Stimulated activated CD4-positive, alpha-beta T cell treated with anti-CD3 and anti-CD28 coated beads, Interleukin-1b, Interleukin-23, amount 100 ng/mL, for 48 hours (primary cell): ENCODE measurements at regions not wholly inside any gene's neighbourhood (a gene's known extent, or its start where the extent isn't known, plus 50 kb on each side); places are given as distances from the start of the nearest gene placed in this dataset.

Experiments used
- DNase-seq: peaks from one replicate; pipeline ENCODE4 v3.0.0-alpha.2; 2020

DNA sequence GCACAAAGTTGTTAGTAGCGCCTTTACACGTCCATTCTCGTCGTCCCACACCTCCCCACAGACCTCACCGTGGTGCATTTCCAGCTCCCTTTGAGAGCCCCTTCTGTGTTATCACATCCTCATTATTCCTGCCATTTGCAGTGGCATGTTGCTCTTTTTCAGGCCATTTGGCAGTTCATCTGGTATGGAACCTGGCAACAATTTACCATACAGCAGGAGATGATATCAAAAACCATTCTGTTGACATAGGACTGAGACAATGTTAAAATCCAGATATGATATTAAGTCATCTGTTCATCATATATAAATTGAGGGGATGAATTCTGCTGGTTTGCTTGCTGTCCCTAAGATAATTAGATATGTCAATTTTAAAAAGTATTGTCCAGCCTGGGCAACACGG is 83.0 kb downstream of the TMEM174 start:
- no peak for DNase-seq

DNA sequence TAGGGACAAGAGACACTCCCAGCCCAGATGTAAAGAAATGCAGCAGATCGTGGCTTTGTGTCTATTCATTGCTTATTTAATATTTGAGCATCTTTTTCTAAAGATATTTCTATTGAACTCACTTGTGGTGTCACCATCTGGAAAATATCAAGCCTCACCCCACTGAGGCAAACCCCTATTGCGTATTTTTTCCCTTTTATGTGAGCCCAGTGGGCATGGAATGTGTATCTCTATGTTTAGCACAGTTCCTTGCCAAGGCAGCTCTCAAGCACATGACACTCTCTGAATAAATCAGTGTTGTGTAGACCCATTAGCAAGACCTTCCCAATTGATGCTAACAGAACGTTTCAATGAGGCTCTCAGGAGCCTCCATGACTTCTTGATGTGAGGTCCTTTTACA is 81.6 kb downstream of the TMEM174 start:
- DNase-seq: no peak

DNA sequence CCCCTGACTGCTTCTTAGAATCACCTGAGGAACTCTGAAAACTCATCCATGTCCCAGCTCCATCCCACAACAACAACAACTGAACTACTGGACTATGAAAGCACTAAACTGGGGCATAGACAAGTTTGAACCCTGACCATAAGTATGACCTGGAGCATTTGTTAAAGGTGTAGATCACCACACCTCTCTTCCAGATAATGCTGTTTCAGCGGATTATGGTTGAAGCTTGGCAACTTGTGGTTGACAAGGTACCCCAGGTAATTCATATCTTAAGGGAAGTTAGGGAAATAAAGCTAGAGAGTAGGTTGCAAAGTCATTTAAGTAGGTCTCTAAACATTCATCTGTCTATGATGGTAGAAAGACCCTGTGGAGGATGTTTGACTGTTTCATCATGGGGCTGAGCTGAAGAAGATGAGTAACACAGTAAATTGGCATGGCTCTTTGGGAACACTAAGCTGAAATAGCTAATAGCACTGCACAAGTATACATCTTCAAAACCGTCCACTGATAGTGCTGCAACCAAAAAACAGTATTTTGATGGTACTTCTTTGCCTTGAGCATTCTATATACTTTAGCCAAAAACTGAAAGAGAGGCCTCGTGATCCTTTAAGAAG is 80.2 kb downstream of the TMEM174 start:
- DNase-seq: no peak

DNA sequence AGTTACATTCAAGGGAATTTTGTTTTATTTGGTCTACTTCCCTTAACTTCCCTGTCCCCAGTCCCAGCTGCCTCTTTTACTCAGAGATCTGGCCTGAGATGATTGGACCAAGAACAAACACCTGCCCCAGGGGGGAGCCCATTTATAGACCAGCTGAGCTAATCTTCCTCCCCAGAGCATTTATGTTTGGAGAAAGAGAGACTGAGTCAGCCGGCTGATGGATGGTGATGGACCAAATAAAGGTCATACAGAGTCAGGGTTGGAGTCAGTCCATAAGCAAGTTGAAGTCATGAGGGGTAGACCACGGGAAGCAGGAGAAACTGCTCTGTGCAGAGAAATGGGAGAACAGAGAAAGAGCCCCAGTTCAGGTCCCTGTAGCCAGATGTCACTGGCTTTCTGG is 77.7 kb downstream of the TMEM174 start:
- no peak for DNase-seq

DNA sequence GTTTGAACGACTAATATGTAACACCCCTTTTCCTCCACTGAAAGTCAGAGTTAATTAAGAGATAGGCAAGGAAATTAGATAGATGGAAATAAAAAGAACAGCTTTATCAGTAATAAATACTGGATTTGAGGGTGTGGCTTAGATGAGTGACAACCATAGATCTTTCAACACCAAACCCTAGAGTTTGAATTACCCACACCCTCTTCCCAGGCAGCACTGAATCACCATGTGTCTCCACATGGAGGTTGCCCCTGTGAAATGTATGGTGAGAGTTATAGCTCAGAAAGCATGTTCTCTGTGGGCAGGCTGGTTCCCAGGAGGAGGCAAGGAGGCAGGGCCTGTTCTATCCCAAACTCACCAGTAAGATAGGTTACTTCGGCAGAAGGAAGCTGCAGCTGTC is 69.7 kb downstream of the TMEM174 start:
- DNase-seq: no peak

DNA sequence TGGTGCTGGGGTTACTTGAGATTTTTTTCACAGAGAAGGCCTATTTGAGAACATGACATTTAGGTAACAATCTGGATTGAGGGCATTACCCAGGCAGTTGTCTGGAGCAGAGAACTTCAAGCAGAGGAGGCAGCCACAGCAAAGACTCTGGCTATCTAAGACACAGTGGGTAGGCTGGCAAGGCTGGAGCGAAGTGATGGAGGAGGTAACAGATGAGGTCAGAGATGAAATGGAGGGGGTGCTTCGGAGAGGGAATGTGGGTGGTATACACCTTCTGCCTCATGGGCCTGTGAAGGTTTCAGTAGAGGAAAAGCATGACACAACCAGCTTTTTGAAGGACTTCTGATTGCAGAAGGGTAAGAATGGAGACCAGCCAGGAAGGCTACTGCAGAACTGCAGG is 65.9 kb downstream of the TMEM174 start:
- DNase-seq: no peak

DNA sequence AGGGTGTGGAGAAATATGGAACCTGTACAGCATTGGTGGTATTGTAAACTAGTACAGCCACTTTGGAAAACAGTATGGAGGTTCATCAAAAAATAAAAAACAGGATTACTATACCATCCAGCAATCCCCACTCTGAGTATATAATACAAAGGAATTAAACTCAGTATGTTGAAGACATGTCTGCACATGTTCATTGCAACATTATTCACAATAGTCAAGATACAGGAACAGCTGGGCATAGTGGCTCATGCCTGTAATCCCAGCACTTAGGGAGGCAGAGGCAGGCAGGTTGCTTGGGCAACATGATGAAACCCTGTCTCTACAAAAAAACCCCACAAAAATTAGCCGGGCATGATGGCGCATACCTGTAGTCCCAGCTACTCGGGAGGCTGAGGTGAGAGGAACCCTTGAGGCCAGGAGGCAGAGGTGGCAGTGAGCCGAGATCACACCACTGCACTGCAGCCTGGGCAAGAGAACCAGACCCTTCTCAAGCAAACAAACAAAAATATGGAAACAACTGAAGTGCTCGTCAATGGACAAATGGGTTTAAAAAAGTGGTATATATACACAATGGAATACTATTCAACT is 63.6 kb downstream of the TMEM174 start:
- no peak for DNase-seq

DNA sequence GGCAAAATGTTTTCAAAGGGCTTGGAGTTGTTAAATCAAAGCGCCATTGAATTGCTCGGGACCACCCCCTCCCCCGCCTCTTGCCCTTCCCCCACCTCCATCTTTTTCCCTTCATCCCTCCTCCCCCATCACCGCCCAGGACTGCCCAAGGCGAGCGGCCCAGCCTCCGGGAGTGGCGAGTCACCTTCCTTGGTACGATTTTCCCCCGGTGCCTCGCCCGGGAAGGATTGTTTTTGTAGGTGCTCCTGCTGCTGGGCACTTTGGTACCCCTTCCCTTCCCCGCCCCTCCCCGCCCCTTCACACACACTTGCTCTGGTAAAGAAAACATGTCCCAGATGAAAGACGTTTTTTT is 61.2 kb downstream of the TMEM174 start:
- DNase-seq: no peak

DNA sequence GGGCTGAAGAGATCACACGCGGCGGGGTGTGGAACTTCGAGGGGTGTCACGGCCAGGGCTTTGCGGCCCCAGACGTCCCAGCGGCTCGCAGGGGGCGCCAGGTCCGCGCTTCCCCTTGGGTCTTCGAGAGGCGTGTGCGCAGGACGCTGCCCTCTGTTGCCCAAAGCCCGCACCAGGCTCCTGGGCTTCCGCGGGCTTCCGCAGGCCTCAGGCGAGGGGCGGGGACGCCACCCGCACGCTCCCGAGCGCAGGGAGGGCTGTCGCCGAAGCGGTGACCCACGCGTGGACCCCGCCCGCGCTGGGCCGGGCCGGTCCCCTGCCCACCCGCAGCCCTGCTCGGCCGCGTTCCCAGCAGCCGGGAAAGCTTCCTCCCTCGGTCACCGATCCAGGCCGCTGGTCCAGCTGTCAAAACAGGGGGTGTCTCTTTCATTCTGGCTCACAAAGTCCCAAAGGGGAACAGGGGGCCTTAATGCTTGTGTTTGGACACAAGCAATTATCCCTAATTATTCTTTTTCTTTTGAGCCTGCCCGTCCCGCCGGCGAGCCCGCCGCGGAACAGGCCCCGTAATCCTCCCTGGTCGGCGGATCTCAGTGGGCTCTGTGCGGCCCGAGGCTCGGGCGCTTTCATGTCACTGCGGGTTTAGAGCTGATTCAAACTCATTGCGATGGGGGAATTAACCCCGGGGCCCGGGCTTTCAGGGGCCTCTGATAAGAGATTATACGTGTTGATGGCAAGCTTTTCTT is 60.6 kb downstream of the TMEM174 start:
- DNase-seq: no peak

DNA sequence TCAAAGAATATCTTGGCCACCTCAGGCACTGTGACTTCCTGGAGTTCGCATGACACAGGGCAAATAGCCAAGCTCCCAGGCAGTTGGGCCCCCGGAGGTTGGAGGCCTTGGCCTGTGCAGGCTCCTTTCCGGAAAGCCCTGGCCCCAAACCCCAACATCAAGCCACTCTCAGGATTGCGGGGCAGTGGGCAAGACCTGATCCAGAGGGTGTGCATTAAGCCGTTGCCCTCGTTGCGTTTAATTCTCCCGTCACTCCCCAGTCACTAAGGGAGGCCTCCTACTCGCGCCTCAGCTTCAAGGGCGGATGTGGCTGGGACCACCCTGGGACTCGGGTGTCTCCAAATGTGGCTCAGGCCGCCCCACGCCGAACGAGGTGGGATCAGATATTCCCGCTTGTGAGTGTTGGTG is 60.1 kb downstream of the TMEM174 start:
- DNase-seq: no peak

DNA sequence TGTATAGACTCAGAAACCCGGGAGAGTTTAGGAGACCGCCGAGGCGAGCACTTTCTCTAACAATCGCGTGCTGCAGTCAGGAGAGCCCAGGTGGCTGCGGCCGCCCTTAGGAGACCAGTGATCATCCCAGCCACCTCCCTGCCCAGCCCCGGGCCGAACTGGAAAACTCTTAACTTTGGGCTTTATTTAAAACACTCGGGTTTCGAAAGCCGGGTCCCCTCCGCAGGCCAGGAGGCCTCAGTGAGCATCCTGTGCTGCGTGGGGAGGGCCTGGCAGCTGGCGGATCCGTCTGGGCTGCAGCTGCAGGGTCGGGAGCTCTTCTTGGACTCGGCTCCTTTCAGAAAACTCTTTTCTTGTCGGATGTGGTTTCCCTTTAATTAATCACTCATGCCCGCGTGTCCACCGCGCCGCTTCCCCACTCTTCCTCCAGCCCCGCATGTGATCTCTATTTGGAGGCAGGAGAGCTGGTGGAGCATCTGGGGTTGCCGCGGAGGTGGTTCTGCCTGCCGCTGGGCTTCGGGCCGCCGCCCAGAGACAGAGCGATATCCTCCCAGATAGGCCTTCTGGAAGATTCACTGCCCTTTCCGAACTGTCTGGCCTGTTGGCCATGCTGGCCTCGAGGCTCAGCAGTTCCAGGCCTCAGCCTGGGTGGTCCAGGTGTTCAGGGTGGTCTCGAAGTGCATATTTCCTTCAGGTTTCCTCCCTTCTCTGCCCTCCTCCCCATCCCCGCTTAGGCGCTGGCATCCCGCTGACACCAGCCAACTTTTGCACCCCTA is 59.5 kb downstream of the TMEM174 start:
- no peak for DNase-seq

DNA sequence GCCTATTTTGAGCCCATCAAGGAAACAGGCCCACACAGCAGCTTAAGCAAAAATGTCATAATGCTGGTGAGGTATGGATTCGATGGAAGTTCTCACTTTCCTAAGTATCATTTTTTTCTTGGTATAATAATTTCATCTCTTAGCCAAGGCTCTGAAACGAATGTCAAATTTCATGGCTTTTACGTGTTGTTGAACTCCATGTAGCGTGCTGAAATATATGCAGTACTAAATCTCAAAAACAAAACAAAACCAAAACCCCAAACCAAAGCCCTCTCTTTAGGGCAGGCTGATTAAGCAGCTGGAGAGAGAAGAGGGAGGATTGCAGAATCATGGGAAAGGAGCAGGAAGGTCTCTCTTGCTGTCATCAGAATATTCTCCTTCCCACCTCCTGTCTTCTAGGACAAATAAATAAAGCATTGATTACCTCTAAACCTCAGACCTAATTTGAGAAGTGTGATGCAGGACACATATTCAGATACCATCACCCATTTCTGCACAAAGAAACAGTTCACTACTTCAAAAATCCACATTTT is 58.3 kb downstream of the TMEM174 start:
- DNase-seq: no peak

DNA sequence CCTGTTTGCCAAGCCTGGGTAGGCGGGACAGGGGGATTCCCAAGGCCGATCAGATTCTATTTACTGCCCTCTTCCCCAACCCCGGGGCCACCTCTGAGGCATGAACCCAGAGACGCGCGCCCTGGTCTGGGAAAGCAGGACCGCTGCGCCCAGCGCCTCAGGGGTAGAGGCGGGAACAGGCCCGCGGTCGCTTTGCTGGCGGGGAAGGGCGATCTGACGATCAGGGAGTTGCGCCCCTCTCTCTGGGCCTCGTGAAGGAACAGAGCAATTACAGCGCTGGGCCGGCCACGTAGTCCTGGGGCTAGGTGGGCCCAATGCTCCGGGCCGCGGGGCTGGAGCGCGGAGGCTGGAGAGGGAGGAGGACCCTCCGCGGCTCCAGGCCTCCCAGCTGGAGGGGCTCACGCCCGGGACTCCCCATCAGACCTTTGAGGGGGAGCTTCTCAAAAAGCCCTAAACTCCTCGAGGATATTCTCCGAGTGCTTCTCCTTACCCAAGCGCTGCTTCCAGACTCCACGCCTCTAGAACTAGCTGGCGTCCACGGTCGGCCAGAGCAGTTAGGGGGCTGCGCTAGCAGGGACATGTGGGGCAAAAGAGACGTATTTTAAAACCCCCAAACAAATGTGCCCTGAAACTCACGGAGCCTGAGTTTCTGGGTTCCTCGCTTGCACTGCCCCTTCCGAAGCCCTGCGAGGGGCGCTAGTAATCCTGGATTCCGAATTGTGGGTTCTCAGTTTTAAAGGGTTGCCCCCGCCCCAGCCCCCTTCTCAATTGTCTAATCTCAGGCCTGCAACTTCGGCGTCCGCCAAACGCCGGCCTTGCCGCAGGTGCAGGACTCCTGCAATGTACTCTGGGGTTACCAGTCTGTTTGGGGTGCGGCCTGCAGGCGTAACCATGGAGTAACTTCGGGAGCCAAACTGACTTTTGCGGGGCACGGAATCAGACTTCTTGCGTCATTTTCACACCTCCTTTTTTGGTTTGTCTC is 57.6 kb downstream of the TMEM174 start:
- no peak for DNase-seq

DNA sequence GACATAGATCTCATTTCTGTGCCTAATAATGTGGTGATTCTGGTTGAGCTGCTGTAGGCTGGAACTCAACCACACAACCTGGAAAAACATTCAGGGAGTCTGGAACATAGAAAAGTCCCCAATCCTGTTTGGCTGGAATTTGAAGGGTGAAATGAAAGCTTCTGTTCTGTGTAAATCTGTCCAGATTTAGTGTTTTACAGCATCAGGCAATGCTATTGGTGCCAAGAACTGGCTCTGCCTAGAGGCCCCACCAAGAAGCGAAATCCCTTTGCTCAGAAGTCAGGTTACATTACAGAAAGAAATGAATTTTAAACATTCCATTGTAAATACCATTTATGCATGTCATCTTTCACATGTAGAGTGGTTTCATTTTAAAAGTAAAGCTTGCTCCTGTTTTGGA is 56.3 kb downstream of the TMEM174 start:
- DNase-seq: no peak

DNA sequence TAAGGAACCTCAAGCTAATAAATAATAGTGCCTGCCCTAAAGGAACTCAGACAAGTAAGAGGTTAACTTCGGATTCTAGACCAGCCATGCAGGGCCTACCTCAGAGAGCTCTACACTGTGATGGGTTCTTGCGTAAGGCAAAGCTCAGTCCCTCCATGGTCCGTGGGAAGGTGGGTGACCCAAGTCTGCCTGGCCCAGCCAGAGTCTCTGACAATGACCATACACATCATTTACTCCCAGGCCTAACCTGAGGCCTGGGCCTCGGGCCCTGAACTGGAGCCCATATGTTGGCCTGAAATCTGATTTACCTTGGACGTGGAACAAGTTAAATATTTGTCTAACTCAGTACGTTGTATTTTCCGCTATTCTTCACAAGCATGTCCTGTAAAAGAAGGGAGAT is 55.1 kb downstream of the TMEM174 start:
- DNase-seq: no peak
